Stomach (tissue), 4 donors: ENCODE measurements at regions not wholly inside any gene's neighbourhood (a gene's known extent, or its start where the extent isn't known, plus 50 kb on each side); places are given as distances from the start of the nearest gene placed in this dataset.

ENCODE experiments used
- CTCF ChIP-seq, 7 experiments: fragments of 450-650 bp in 4 of 7; fragments of 200-600 bp in 3 of 7; sonication (generic) in 3 of 7; IDR thresholded peaks; one replicate each; pipeline ENCODE4 v1.5.1; 2016 to 2019; ENCODE audit warnings: antibody characterized with exemption in 7 of 7, control low read depth in 2 of 7, mild to moderate bottlenecking in 1 of 7
- EP300 ChIP-seq: sonication (generic); formaldehyde crosslinking; IDR thresholded peaks from one replicate; pipeline ENCODE4 v1.6.1; 2017; ENCODE audit warnings: antibody characterized with exemption
- POLR2A ChIP-seq, 4 donors: fragments of 450-650 bp; IDR thresholded peaks; one replicate each; pipeline ENCODE4 v1.6.1; 2016; ENCODE audit warnings: antibody characterized with exemption in 4 of 4, control low read depth in 2 of 4, mild to moderate bottlenecking in 1 of 4, moderate library complexity in 1 of 4
- POLR2AphosphoS5 ChIP-seq, 3 donors: sonication (generic); formaldehyde crosslinking; IDR thresholded peaks; one replicate each; pipeline ENCODE4 v1.6.1; 2016; ENCODE audit warnings: antibody characterized with exemption in 3 of 3

- TF ChIP-seq POLR2A (IDR thresholded peaks at IDR 0.05) (no peak), CTCF (IDR thresholded peaks at IDR 0.05) (no peak), EP300 (no peak), POLR2AphosphoS5 (IDR thresholded peaks at IDR 0.05) (no peak)
These were observed 900.2 kb downstream of the DIAPH3 start for GRCh38 chr13:59263531-59263930.
